ENCODE measurements at regions not wholly inside any gene's neighbourhood (a gene's known extent, or its start where the extent isn't known, plus 50 kb on each side); places are given as distances from the start of the nearest gene placed in this dataset.

DNA sequence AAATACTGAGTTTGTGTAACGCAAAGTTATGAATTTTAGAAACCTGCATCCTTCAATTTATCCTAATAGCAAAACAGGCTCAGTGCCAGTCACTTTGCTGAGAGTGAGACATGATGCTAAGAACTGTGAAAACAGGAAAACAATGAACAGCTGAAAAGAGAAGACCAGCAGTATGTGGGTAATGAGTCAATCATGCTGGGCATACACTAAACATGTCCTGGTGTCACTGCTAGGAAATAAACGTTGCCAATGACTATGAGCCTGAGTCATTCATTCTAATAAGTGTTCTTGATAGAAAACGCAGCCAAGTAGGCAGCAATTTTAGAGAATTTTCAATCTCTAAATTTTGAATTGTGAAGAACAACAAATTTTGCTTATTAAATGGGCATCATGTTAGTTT, 237.3 kb downstream of the GALR1 start:
- 66 to 76% methylated on average over 3 of the region's 3 CpGs for WGBS, 2 donors (ENCODE audit: low coverage in 1 of 2)
- no peaks in the 10 kb centered on the region for H3K27me3 ChIP-seq

DNA sequence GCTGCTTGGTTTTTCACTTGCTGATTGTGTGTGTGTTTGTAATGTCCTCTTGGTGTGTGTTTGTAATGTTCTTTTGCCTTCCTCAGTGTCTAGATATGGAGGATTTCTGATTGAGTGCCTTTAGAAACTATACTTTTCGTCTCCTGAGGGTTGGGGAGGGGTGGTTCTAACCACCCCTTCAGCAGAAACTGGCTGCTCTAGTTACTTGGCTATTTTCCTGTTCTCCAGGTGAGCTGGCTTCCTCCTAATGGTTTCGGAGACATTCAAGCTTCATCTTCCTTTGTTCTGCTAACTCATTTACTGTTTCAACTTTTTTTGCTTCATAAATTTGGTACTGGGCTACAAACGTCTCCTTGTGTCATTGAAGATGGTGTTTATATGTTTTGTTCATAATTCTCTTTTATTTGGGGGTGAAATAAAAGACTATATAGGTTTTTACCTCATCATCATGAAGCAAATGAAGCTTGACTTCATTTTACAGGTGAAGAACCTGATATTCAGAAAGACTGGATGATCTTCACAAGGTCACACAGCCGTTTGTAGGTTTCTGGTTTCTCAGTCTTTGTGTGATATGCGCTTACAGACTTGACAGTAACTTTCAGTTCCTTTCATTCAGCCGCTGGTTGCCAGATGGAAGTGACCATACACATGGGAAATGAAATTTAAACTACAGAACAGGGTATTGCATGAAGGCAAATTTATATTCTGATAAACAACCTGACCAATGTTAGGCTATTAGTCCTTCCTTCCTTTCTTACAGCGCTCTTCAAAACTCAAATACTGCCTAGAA, 238.5 kb downstream of the GALR1 start:
- TF ChIP-seq CTCF (IDR thresholded peaks at IDR 0.05) (no peak), POLR2AphosphoS5 (IDR thresholded peaks at IDR 0.05) (no peak), EP300 (IDR thresholded peaks at IDR 0.05; ENCODE audit: low read depth) (no peak), POLR2A (IDR thresholded peaks at IDR 0.05) (no peak)
- WGBS, 2 donors (ENCODE audit: low coverage in 1 of 2): 76 to 77% methylated on average over 7 of the region's 7 CpGs
- in situ Hi-C loops (cut with MboI; ENCODE audit: low pct_ligation_motif_present in 1 of 4, low pct_unique_long_range_greater_than_20kb in 1 of 4, low sequenced_read_pairs in 3 of 4) (no loop called here), intact Hi-C loops (cut with DNase I; ENCODE audit: low total_unique reads) (no loop called here)
- no peaks in the 10 kb centered on the region for H3K4me1 ChIP-seq
- H3K9me3 ChIP-seq: no peaks in the 10 kb centered on the region
- H3K4me3 ChIP-seq: no peak overlapping the region
- no peak overlapping the region for H3K27ac ChIP-seq
- H3K36me3 ChIP-seq: no peaks in the 10 kb centered on the region
- no peak for DNase-seq
- no peaks in the 10 kb centered on the region for H3K27me3 ChIP-seq

More for the DNA sequence above, 237.3 kb downstream of the GALR1 start:
- H3K27ac ChIP-seq: no peak overlapping the region
- in situ Hi-C loops (cut with MboI; ENCODE audit: low pct_ligation_motif_present in 1 of 4, low pct_unique_long_range_greater_than_20kb in 1 of 4, low sequenced_read_pairs in 3 of 4): no loop called here
- H3K4me3 ChIP-seq: no peak overlapping the region
- H3K36me3 ChIP-seq: no peaks in the 10 kb centered on the region
- intact Hi-C loops (cut with DNase I; ENCODE audit: low total_unique reads): no loop called here
- no peak for TF ChIP-seq POLR2A (IDR thresholded peaks at IDR 0.05)
- no peaks in the 10 kb centered on the region for H3K4me1 ChIP-seq
- no peak for DNase-seq
- H3K9me3 ChIP-seq: no peaks in the 10 kb centered on the region

GRCh38 chr18:77495079-77495478, 245.4 kb downstream of the GALR1 start:
- H3K4me3 ChIP-seq: no peak overlapping the region
- no peak for DNase-seq
- in situ Hi-C loops (cut with MboI; ENCODE audit: low pct_ligation_motif_present in 1 of 4, low pct_unique_long_range_greater_than_20kb in 1 of 4, low sequenced_read_pairs in 3 of 4) (no loop called here), intact Hi-C loops (cut with DNase I; ENCODE audit: low total_unique reads) (no loop called here)
- H3K9me3 ChIP-seq: no peaks in the 10 kb centered on the region
- TF ChIP-seq EP300 (IDR thresholded peaks at IDR 0.05; ENCODE audit: low read depth): no peak
- 35% methylated on average over 5 of the region's 5 CpGs; no CpG with 5 or more reads in 1 of the 2 donors for WGBS, 2 donors (ENCODE audit: low coverage in 1 of 2)
- H3K27ac ChIP-seq: no peak overlapping the region
- no peaks in the 10 kb centered on the region for H3K36me3 ChIP-seq
- H3K27me3 ChIP-seq: no peaks in the 10 kb centered on the region
- no peaks in the 10 kb centered on the region for H3K4me1 ChIP-seq

DNA sequence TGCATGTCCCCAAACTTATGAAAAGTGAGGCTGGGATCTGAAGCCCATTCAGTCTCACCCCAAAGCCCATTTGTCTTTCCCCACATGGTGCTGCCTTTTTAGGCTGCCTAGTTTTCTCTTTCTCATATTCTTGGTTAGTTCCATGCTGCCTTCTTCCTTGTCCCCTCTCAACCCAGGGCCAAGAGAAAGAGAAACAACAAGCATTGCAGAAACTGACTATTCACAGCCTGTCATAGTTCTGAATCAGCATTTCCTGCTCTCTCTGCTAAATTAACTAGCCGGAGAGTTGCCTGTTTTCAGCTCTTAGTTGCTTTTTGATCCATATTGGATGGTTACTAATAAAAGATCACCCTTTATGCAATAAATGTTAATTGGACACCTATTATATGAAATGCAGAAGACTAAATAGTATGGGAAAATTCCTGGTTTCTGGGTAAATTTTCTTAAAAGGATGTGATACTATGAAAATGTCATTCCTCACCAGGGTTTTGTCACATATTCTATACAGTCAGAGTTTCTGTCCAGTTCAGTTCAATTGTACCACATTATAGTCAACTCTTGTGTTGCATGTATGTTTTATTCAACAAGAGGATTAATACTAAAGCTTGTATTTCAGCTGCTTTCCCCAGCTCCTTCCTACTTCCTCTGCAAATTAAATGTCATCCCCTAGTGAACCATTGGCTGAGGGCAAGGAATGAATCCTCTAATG, 246.5 kb downstream of the GALR1 start:
- TF ChIP-seq EP300 (IDR thresholded peaks at IDR 0.05; ENCODE audit: low read depth) (no peak), CTCF (IDR thresholded peaks at IDR 0.05) (no peak), POLR2A (IDR thresholded peaks at IDR 0.05) (no peak), POLR2AphosphoS5 (IDR thresholded peaks at IDR 0.05) (no peak)
- no peak overlapping the region for H3K27ac ChIP-seq
- 38 to 54% methylated on average over 1 of the region's 1 CpG for WGBS, 2 donors (ENCODE audit: low coverage in 1 of 2)
- intact Hi-C loops (cut with DNase I; ENCODE audit: low total_unique reads): no loop called here
- H3K4me3 ChIP-seq: no peak overlapping the region
- no peak for DNase-seq
- H3K4me1 ChIP-seq: no peaks in the 10 kb centered on the region
- H3K36me3 ChIP-seq: no peaks in the 10 kb centered on the region
- no peaks in the 10 kb centered on the region for H3K9me3 ChIP-seq
- no peaks in the 10 kb centered on the region for H3K27me3 ChIP-seq
- in situ Hi-C loops (cut with MboI; ENCODE audit: low pct_ligation_motif_present in 1 of 4, low pct_unique_long_range_greater_than_20kb in 1 of 4, low sequenced_read_pairs in 3 of 4): no loop called here

DNA sequence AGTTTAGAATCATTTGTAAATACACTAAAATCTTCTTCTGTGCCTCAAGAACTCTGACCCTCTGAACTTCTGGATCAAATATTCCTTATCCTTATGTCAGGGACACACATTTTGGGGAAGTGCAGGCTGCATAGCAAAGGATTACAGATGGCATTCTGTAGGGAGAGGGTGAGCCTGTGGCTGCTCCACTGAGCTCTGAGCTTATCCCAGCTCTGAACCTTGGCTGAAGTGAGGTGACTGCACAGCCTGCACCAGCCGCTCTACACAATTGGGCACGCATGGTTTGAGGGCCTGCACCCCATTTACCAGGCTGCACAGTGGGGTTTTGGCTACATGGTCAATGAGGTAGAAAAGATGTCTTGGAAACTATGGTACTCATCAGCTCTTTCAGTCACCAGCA, 251.6 kb downstream of the GALR1 start:
- DNase-seq: no peak
- 33 to 50% methylated on average over 2 of the region's 2 CpGs for WGBS, 2 donors (ENCODE audit: low coverage in 1 of 2)
- no peak overlapping the region for H3K4me3 ChIP-seq
- no peaks in the 10 kb centered on the region for H3K4me1 ChIP-seq
- H3K27me3 ChIP-seq: no peaks in the 10 kb centered on the region
- intact Hi-C loops (cut with DNase I; ENCODE audit: low total_unique reads) (no loop called here), in situ Hi-C loops (cut with MboI; ENCODE audit: low pct_ligation_motif_present in 1 of 4, low pct_unique_long_range_greater_than_20kb in 1 of 4, low sequenced_read_pairs in 3 of 4) (no loop called here)
- no peaks in the 10 kb centered on the region for H3K9me3 ChIP-seq
- H3K27ac ChIP-seq: no peak overlapping the region
- no peaks in the 10 kb centered on the region for H3K36me3 ChIP-seq
- no peak for TF ChIP-seq EP300 (IDR thresholded peaks at IDR 0.05; ENCODE audit: low read depth)
- TF ChIP-seq CTCF (IDR thresholded peaks at IDR 0.05): no peak
- no peak for TF ChIP-seq POLR2A (IDR thresholded peaks at IDR 0.05)
- TF ChIP-seq POLR2AphosphoS5 (IDR thresholded peaks at IDR 0.05): no peak
